ENCODE measurements at regions not wholly inside any gene's neighbourhood (a gene's known extent, or its start where the extent isn't known, plus 50 kb on each side); places are given as distances from the start of the nearest gene placed in this dataset.
"Not testable (repeated sequence)": the region's sequence is repeated elsewhere in the genome, so short reads cannot be mapped to it uniquely, and the experiment has no call there.

- TF ChIP-seq TAF1 (IDR thresholded peaks at IDR 0.05; ENCODE audit: low read depth, low read length) = no peak
Measured at GRCh38 chr16:8032406-8032805, 557.9 kb downstream of the TMEM114 start (continued).

GRCh38 chr16:8030004-8030403, 560.3 kb downstream of the TMEM114 start:
- FAIRE-seq; H3K9ac ChIP-seq (replicated peaks in 1 of 4; ENCODE audit: extremely low read depth in 1 of 4, low read depth in 3 of 4, low read length in 3 of 4); H3K4me1 ChIP-seq (replicated peaks in 1 of 4; ENCODE audit: control insufficient read depth in 3 of 4, insufficient read depth in 4 of 4, low read length in 3 of 4); H3K4me2 ChIP-seq (ENCODE audit: insufficient read depth in 1 of 2, low read depth in 2 of 2, low read length in 2 of 2); H2BK5ac ChIP-seq (ENCODE audit: low read depth, low read length); H3K4ac ChIP-seq (replicated peaks; ENCODE audit: insufficient read length, low read depth, low read length); H3K36me3 ChIP-seq (ENCODE audit: control insufficient read depth in 2 of 4, insufficient read depth in 4 of 4, low read length in 3 of 4); H3K4me3 ChIP-seq (ENCODE audit: extremely low read depth in 1 of 4, insufficient read depth in 2 of 4, low read depth in 3 of 4, low read length in 4 of 4); H2BK15ac ChIP-seq (ENCODE audit: low read length); H3K56ac ChIP-seq (replicated peaks; ENCODE audit: insufficient read length, low read depth, low read length); H4K5ac ChIP-seq (ENCODE audit: insufficient read length, low read depth, low read length); CTCF ChIA-PET (ENCODE audit: partially characterized antibody); H2AFZ ChIP-seq (ENCODE audit: low read length); H3K79me1 ChIP-seq (ENCODE audit: low read depth, low read length); POLR2A ChIA-PET (ENCODE audit: partially characterized antibody); H3K18ac ChIP-seq (ENCODE audit: extremely low read depth, low read length); H3K27me3 ChIP-seq (replicated peaks in 1 of 4; ENCODE audit: control insufficient read depth in 3 of 4, extremely low read depth in 1 of 4, insufficient read depth in 3 of 4, low read length in 3 of 4); H4K20me1 ChIP-seq (replicated peaks in 1 of 2; ENCODE audit: control insufficient read depth in 1 of 2, insufficient read depth in 2 of 2, low read length in 2 of 2); H2BK12ac ChIP-seq (ENCODE audit: low read depth, low read length); DNase-seq (ENCODE audit: low read depth in 1 of 2, low spot score in 2 of 2); H3K9me3 ChIP-seq (ENCODE audit: insufficient read depth in 2 of 2, low read depth in 1 of 2, low read length in 1 of 2); H3K79me2 ChIP-seq (ENCODE audit: control insufficient read depth in 1 of 2, insufficient read depth in 2 of 2, low read length in 2 of 2); H2AK5ac ChIP-seq (ENCODE audit: low read depth, low read length); H4K91ac ChIP-seq (replicated peaks; ENCODE audit: insufficient read length, low read length); H4K8ac ChIP-seq (ENCODE audit: extremely low read depth, insufficient read depth, low read length); H3K23ac ChIP-seq (ENCODE audit: insufficient read length); H2BK20ac ChIP-seq (ENCODE audit: low read length); H2BK120ac ChIP-seq (replicated peaks; ENCODE audit: low read depth, low read length); H3K23me2 ChIP-seq (ENCODE audit: low read depth, low read length); H3K27ac ChIP-seq (ENCODE audit: low read depth, low read length); H3K14ac ChIP-seq (ENCODE audit: insufficient read length): not testable (repeated sequence)
- 93% methylated on average over 3 of the region's 3 CpGs; no CpG with 5 or more reads in 1 of the 2 experiments for WGBS, 2 experiments (ENCODE audit: extremely low coverage in 1 of 2, insufficient coverage in 1 of 2, insufficient read length in 1 of 2, insufficient replicate concordance in 2 of 2, low coverage in 1 of 2, low lambda C conversion rate in 2 of 2, missing lambda C conversion rate in 1 of 2)
